NCI-H748 (cell line): ENCODE measurements at regions not wholly inside any gene's neighbourhood (a gene's known extent, or its start where the extent isn't known, plus 50 kb on each side); places are given as distances from the start of the nearest gene placed in this dataset.
A peak's percentile ranks its signal among the peaks of the same experiment; 100 is the strongest.

Experiments used
- DNase-seq: peaks from one replicate; lab custom pipeline; 2025; ENCODE audit not compliant: unreplicated experiment; lab: John Stamatoyannopoulos, UW

GRCh38 chr6:148231572-148231971 lies 111.1 kb upstream of the SASH1 start:
- DNase-seq = no peak

GRCh38 chr6:148235446-148235845 lies 107.2 kb upstream of the SASH1 start:
- DNase-seq = no peak

- no peak for DNase-seq
Measured at GRCh38 chr6:148238713-148239112, 103.9 kb upstream of the SASH1 start.

- DNase-seq = no peak
Measured at GRCh38 chr6:148239215-148239614, 103.4 kb upstream of the SASH1 start.

- DNase-seq = no peak
Measured at GRCh38 chr6:148239801-148240460, 102.7 kb upstream of the SASH1 start.

- DNase-seq = no peak
Measured at GRCh38 chr6:148240461-148240840, 102.2 kb upstream of the SASH1 start.

GRCh38 chr6:148240861-148241477 lies 101.7 kb upstream of the SASH1 start:
- no peak for DNase-seq

- no peak for DNase-seq
Measured at GRCh38 chr6:148242180-148242579, 100.5 kb upstream of the SASH1 start.

- no peak for DNase-seq
Measured at GRCh38 chr6:148244217-148244935, 98.3 kb upstream of the SASH1 start.

- DNase-seq = no peak
Measured at GRCh38 chr6:148247386-148248063, 95.1 kb upstream of the SASH1 start.

GRCh38 chr6:148249160-148249559 lies 93.5 kb upstream of the SASH1 start:
- no peak for DNase-seq

- DNase-seq = peak; percentile 32
Measured at GRCh38 chr6:148249679-148250375, 92.8 kb upstream of the SASH1 start.

GRCh38 chr6:148250975-148251685 lies 91.5 kb upstream of the SASH1 start:
- DNase-seq = peak; percentile 37

GRCh38 chr6:148251891-148252290 lies 90.7 kb upstream of the SASH1 start:
- no peak for DNase-seq

- no peak for DNase-seq
Measured at GRCh38 chr6:148257810-148258209, 84.8 kb upstream of the SASH1 start.

- no peak for DNase-seq
Measured at GRCh38 chr6:148258868-148259267, 83.8 kb upstream of the SASH1 start.

GRCh38 chr6:148261470-148261869 lies 81.2 kb upstream of the SASH1 start:
- DNase-seq = no peak

- DNase-seq = no peak
Measured at GRCh38 chr6:148263010-148263409, 79.6 kb upstream of the SASH1 start.

- no peak for DNase-seq
Measured at GRCh38 chr6:148263961-148264360, 78.7 kb upstream of the SASH1 start.

GRCh38 chr6:148265054-148265453 lies 77.6 kb upstream of the SASH1 start:
- DNase-seq = no peak

GRCh38 chr6:148269386-148269785 lies 73.3 kb upstream of the SASH1 start:
- no peak for DNase-seq
